HG03025 (cell line): ENCODE measurements at regions not wholly inside any gene's neighbourhood (a gene's known extent, or its start where the extent isn't known, plus 50 kb on each side); places are given as distances from the start of the nearest gene placed in this dataset.

Source experiments
- ATAC-seq: cut with Tn5 transposase; IDR thresholded peaks from one replicate; pipeline ENCODE4 v1.9.1; 2021; ENCODE audit warnings: mild to moderate bottlenecking, moderate library complexity; ENCODE audit not compliant: unreplicated experiment, low FRiP score

DNA sequence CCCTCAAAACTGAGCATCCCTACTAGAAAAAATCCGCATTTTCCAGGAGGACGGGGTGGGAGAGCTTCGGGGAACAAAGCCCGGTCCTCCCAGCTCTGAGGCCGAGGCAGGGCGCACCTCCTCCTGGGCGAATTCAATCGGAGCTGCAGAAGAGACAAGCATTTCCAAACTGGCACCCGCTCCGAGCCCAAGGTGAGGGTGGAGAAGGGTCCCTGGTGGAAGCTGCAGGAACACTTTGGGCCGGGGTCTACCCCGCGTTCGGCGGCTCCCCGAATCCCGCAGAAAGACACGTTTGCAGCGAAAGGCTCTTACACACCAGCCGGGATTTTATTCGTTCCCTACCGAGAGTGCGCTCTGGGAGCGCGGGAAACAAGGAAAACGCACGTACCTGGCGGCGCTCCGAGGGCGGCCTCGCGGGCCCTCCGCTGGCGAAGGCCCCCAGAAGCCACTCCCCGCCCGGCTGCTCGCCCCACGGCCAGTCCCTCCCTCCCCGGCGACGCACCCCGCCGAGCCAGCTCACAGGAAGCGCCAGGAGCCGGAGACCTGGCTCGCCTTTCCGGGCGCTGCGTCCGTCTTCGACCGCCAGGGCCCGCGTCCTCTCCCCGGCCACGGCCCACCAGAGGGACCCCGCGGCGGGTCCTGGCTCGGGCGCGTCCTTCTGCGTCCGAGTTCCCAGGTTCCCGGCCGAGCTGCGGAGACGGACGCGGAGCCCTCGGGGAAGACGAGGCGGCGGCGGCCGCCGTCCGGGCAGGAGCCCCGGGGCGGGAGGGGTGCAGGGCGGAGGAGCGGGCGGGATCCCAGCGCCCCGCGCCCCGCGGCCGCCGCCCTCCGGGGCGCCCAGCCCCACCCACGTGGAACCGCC, 49.8 kb upstream of the BAHCC1 start:
- peak; percentile 30 for ATAC-seq
